Left renal cortex interstitium (tissue), 4 donors: ENCODE measurements at regions not wholly inside any gene's neighbourhood (a gene's known extent, or its start where the extent isn't known, plus 50 kb on each side); places are given as distances from the start of the nearest gene placed in this dataset.
A peak's percentile ranks its signal among the peaks of the same experiment; 100 is the strongest.
"Not testable (repeated sequence)": the region's sequence is repeated elsewhere in the genome, so short reads cannot be mapped to it uniquely, and the experiment has no call there.

Source experiments
- DNase-seq, 4 donors: peaks; one replicate each; pipeline ENCODE4 v3.0.0-alpha.2; 2013; ENCODE audit warnings: low read depth in 4 of 4, low spot score in 2 of 4, missing footprints in 1 of 4

- DNase-seq = no peak
Observed at GRCh38 chr14:27506272-27506671, 908.4 kb upstream of the NOVA1 start.

- DNase-seq = peak in 2 of 4 donors; percentile 4 to 15
Observed at GRCh38 chr14:27528328-27528727, 930.5 kb upstream of the NOVA1 start.

GRCh38 chr14:27536748-27537147, 938.9 kb upstream of the NOVA1 start:
- DNase-seq = no peak

- no peak for DNase-seq
Observed at GRCh38 chr14:27546111-27546510, 948.3 kb upstream of the NOVA1 start.

GRCh38 chr14:27553790-27554189, 956.0 kb upstream of the NOVA1 start:
- peak in 1 of 4 donors; percentile 3 for DNase-seq

- DNase-seq = no peak
Observed at GRCh38 chr14:27557445-27557844, 959.6 kb upstream of the NOVA1 start.

GRCh38 chr14:27559848-27560247, 962.0 kb upstream of the NOVA1 start:
- DNase-seq = no peak

GRCh38 chr14:27566843-27567382, 969.1 kb upstream of the NOVA1 start:
- no peak for DNase-seq

GRCh38 chr14:27573018-27573417, 975.2 kb upstream of the NOVA1 start:
- no peak for DNase-seq

GRCh38 chr14:27587103-27587502, 989.3 kb upstream of the NOVA1 start:
- no peak for DNase-seq

GRCh38 chr14:27605282-27605681, 1007.4 kb upstream of the NOVA1 start:
- no peak for DNase-seq

GRCh38 chr14:27608377-27608776, 1010.5 kb upstream of the NOVA1 start:
- DNase-seq = no peak

- DNase-seq = no peak
Observed at GRCh38 chr14:27612121-27612520, 1014.3 kb upstream of the NOVA1 start.

- no peak for DNase-seq
Observed at GRCh38 chr14:27613102-27613501, 1015.3 kb upstream of the NOVA1 start.

- no peak for DNase-seq
Observed at GRCh38 chr14:27623782-27624181, 1025.9 kb upstream of the NOVA1 start.

GRCh38 chr14:27634056-27634970, 1036.5 kb upstream of the NOVA1 start:
- DNase-seq = no peak

- DNase-seq = not testable (repeated sequence)
Observed at GRCh38 chr14:27640688-27641087, 1042.9 kb upstream of the NOVA1 start.

GRCh38 chr14:27642251-27642866, 1044.5 kb upstream of the NOVA1 start:
- DNase-seq = no peak

- DNase-seq = no peak
Observed at GRCh38 chr14:27660683-27661082, 1062.8 kb upstream of the NOVA1 start.

GRCh38 chr14:27668531-27668930, 1070.7 kb upstream of the NOVA1 start:
- no peak for DNase-seq

GRCh38 chr14:27672047-27672446, 1074.2 kb upstream of the NOVA1 start:
- DNase-seq = no peak
